ENCODE measurements at regions not wholly inside any gene's neighbourhood (a gene's known extent, or its start where the extent isn't known, plus 50 kb on each side); places are given as distances from the start of the nearest gene placed in this dataset.

DNA sequence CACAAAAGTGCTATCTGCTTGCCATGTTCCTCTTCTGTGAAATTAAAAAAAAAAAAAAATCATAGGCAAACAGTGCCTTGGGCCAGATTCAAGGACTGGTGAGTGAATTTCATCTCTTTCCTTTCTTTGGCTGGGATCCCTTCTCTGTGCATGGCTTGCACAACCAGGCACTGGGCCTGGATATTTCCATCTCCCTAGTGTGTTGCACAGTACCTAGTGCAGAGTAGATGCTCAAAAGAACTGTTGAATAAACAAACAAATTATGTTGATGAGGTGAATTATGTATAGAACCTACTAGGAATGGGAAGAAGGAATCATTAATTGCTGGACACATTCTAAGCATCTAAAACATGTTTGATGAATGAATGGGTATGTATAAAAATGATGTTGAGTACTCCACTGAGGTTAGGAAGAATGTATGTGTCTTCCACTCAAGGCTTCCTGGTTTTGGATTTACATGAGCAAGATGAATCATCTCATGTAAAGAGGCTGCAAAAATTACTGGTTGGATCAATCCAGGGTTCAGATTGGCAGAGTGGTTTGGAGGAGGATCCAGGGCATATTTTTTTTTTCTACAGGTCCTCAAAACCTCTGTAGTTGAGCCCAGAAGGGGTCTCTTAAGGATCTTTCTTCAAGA lies 93.2 kb downstream of the EMP1 start:
- no peak for DNase-seq (ENCODE audit: low read depth in 2 of 2)

DNA sequence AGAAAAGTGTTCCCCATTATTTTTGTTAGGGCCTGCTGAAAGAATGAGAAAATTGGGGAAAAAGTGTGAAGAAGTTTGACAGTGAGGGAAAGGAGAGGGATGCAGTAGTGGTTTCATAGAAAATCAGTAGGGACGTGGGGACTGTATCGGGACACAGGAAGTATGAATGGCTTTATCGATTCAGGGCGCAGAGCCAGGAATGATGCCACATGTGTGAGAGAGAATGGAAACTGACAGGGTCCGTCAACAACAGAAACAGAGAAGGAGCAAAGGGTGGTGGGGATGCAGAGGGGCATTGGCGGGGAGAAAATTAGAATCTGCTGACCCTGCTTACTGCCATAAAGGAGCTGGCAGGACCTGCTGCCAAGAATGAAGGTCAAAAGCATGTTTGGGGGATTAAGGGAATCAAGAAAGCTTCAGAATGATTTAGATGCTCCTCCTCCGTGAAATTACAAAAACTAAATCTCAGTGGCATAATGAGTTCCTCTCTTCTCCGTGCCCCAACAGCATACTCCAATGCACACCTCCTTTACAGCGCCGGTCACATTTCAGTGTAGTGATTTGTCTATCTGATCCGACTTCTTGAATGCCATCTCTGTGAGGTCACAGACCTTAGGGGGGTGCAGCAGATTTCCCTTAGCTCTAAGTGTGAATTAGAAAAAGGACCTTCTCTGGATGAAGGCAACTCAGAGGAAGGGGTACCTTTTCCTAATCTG lies 92.6 kb downstream of the EMP1 start:
- no peak for DNase-seq (ENCODE audit: low read depth in 2 of 2)

DNA sequence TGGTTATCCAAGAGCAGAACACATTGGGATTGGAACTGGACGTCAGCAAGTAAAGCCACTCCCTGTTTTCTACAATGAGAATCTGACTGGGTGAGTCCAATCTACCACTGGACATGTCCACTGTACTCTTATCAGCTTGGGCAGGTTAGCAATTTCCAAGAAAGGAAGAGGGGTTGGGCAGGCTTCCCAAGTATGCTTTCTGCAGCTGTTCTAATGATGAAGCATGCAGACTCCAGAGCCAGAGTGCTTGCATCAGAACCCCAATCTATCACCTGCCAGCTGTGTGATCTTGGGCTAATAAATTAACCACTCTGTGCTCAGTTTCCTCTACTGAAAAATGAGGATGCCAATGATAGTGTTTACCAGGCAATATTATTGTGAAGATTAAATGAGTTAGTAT lies 92.0 kb downstream of the EMP1 start:
- DNase-seq (ENCODE audit: low read depth in 2 of 2): no peak

DNA sequence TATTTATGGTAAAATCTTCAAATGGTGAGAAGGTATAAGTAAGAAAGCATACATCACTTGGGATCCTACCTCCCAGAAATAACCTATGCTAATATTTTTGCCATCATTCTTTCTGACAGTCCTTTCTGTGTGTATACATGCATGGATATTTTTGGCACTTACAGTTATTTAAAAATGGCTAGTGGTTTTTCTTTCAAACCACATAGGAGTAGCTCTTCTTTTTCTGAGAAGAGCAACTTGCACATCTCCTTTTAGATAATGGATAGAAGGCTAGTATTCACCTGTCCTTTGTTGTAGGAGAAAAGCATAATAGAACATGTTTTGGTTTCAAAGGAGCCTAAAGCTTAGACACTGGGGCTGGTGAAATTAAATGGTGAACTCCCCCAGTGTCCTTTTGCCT lies 87.3 kb downstream of the EMP1 start:
- no peak for DNase-seq (ENCODE audit: low read depth in 2 of 2)

DNA sequence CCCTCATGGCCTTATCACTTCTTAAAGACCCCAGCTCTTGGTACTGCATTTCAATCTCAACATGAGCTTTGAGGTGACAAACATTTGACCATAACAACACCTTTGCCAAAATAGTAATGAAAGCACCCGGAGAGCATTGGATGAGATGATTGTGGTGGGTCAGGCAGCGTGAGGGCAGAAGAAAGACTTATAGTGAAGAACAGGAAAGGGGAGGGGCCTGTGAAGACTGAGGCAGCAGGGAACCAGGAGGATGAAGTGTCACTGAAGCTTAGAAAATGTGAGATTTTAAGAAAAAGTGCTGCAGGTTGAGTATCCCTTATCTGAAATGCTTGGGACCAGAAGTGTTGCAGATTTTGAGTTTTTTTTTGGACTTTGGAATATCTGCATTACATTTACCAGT lies 86.3 kb downstream of the EMP1 start:
- DNase-seq (ENCODE audit: low read depth in 2 of 2): no peak

DNA sequence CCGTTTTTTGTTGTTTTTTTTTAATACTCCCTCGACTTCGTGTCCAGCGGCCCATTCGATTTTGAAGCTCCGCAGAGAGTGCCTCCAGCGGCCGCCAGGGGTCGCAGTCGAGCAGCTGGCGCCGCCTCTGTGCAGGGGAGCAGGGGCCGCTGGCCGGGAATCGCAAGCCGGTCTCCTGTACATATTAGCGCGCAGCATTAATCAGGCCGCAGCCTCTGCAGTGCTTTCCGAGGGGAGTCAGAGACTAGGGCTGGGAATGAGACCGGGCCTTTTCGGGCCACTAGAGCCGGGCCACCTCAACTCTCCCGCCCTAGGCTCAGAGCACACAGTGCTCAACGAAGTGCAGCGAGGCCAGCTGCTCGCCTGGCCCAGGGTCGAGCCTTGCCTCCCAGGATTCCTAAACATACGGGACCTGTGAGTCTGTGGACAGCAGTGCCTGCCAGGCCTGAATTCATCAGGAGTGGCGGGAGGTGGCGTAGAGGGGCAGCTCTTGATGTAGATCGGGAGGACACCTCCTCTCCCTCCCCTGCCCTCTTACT lies 81.8 kb downstream of the EMP1 start:
- peak; percentile 54 to 55 for DNase-seq (ENCODE audit: low read depth in 2 of 2)

DNA sequence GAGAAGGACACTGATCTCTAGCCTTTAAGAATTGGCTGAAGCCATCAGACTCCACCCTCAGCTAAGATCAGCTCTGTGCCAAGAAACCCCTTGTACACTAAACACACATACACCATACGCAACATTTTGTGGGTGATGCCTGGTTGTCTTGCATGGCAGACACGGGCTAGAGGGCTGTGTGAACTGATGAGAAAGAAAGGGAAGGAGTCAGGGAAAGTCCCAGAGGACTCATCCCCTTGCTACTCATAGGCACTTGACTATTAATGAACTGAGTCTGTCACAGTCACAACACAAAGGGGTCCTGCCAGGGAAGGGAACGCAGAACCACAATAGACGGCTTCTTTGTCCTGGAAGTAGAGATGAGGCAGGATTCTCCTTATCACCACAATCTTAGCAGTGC lies 80.8 kb downstream of the EMP1 start:
- DNase-seq (ENCODE audit: low read depth in 2 of 2): no peak

DNA sequence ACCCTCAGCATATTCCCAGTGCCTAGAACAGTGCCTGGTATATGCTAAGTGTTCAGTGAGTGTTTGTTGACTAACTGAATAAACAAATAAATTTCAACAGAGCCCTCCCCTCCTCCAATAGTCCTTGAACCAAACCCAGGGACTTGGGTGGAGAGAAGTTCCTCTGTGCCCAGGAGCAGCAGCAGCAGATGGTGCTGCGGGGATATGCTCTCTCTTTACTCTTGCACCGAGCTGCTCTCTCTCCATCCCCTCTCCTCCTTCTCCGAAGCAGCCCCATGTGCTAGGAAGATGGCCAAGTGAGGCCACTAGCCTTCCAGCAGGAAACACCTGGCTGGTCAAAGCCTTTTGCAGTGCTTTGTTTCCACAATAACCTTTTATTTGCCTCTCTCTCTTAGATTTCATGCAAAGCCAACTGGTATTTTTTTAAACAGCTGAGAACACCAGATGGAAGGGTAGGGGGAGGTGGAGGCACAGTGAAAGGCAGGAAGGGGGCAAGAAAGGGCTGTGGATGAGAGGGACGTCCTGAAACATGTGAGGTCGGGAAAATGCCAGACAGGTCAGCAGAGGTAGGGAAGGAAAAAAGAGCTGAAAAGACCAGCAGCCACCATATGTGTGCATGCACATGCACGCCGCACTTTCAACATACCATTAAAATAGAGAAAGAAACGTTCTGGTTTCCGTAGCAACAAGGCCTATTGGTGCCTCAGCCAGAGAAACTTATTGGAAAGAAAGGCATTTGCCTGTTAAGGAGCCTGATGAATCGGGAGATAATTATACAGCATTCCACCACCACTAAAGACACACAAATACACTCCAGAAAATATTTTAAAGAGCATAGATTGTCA lies 78.9 kb downstream of the EMP1 start:
- DNase-seq (ENCODE audit: low read depth in 2 of 2): no peak

DNA sequence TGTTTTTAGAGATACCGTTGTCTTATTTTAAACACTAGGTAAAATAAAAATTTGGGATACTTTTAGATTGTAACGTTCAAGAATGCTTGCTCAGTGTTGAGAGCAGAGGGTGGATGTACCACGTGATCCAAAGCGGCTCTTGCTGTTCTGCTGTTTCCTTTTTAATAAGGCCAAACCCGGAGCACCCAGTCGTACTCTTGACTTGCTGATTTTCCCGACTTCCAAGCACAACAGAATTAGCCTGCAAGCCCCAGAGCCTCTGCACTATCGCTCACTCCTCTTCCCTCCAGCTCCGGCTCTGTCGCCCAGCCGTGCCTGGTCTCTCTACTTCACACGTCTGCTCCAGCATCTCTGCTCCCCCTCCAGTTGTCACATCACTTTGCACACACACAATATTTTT lies 77.3 kb downstream of the EMP1 start:
- DNase-seq (ENCODE audit: low read depth in 2 of 2): no peak

DNA sequence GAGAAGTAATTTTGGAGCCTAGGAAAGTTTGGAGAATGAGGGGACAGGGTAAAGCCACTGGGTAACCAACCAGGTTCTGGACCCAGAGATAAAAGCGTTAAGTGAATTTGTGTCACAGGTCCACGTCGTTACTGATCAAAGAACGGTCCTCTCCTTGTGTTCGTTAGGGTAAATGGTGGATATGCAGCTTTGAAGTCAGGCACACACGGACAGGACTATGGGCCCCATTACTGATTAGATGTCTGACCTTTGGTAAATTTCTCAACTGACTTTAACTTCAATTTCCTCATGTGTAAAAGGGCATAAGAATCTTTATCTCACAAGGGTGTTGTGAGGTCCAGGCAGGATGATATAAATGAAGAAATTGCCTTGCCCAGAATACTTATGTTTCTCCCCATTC lies 76.6 kb downstream of the EMP1 start:
- DNase-seq (ENCODE audit: low read depth in 2 of 2): no peak

DNA sequence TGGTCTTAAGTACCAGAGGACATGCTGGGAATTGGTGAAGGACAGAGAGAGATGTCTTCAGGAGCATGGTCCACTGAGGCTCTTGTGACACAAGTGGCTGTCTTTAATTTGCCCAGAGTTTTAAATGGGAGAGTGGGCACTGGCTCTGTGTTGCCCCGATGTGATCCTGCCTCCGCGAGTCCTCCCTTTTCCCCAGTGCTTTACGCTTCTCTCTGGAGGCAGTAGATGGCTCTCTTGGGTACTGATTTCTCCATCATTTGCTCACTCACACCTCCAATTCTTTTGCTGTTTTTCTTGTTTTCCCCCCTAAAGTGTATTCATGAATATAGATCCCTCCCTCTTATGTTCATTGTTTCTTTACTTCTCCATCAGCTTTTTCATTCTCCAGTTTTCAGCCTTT lies 74.3 kb downstream of the EMP1 start:
- no peak for DNase-seq (ENCODE audit: low read depth in 2 of 2)

Data from stimulated activated CD8-positive, alpha-beta memory T cell treated with anti-CD3 and anti-CD28 coated beads, Interleukin-2, amount 100 ng/mL, for 48 hours (primary cell).